H1 (cell line): ENCODE measurements at regions not wholly inside any gene's neighbourhood (a gene's known extent, or its start where the extent isn't known, plus 50 kb on each side); places are given as distances from the start of the nearest gene placed in this dataset.

Experiments
- CTCF ChIP-seq, 3 experiments: IDR thresholded peaks; 1 replicate in 2 of 3; 2 replicates in 1 of 3; pipeline versions ENCODE4 v1.5.1 to v1.6.1; 2011; ENCODE audit warnings: low read length in 3 of 3, mild to moderate bottlenecking in 3 of 3, inconsistent platforms in 2 of 3, low read depth in 1 of 3, moderate library complexity in 1 of 3; ENCODE audit not compliant: insufficient read depth in 1 of 3; ENCODE audit errors: control extremely low read depth in 1 of 3
- EZH2 ChIP-seq: fragments of 200-600 bp; sonication (generic); IDR thresholded peaks from 2 replicates; pipeline ENCODE4 v1.7.1; 2012; ENCODE audit warnings: low read depth, mild to moderate bottlenecking, moderate library complexity, low read length, inconsistent platforms; ENCODE audit not compliant: severe bottlenecking
- JUN ChIP-seq: IDR thresholded peaks from 2 replicates; pipeline ENCODE4 v1.6.1; 2011; ENCODE audit warnings: low read depth, mild to moderate bottlenecking, improper control_type of control experiment, low read length
- JUND ChIP-seq: IDR thresholded peaks from 2 replicates; pipeline ENCODE4 v1.6.1; 2011; ENCODE audit warnings: mild to moderate bottlenecking, improper control_type of control experiment, low read length
- KDM1A ChIP-seq: fragments of 200-600, 300-600 bp; sonication (generic); IDR thresholded peaks from 2 replicates; pipeline ENCODE4 v1.7.1; 2016; ENCODE audit warnings: mild to moderate bottlenecking, low read length, borderline replicate concordance
- KDM5A ChIP-seq: fragments of 200-600 bp; IDR thresholded peaks from 2 replicates; pipeline ENCODE4 v1.7.1; 2012; ENCODE audit warnings: mild to moderate bottlenecking, low read length, inconsistent platforms, mixed read lengths
- MAFK ChIP-seq: IDR thresholded peaks from 2 replicates; pipeline ENCODE4 v1.6.1; 2012; ENCODE audit warnings: low read depth, mild to moderate bottlenecking, improper control_type of control experiment, low read length
- NANOG ChIP-seq: IDR thresholded peaks from 2 replicates; pipeline ENCODE4 v1.6.1; 2011; ENCODE audit warnings: low read length, low read depth, mild to moderate bottlenecking, inconsistent platforms; ENCODE audit not compliant: insufficient read depth, poor library complexity, severe bottlenecking
- NRF1 ChIP-seq: IDR thresholded peaks from 2 replicates; pipeline ENCODE4 v1.6.1; 2011; ENCODE audit warnings: mild to moderate bottlenecking, low read depth, low read length, improper control_type of control experiment
- POLR2A ChIP-seq, 2 experiments: IDR thresholded peaks; 1 replicate in 1 of 2; 2 replicates in 1 of 2; pipeline ENCODE4 v1.6.1; 2011; ENCODE audit warnings: low read depth in 2 of 2, low read length in 2 of 2, mild to moderate bottlenecking in 2 of 2; ENCODE audit errors: control extremely low read depth in 1 of 2
- RBBP5 ChIP-seq: IDR thresholded peaks from 2 replicates; pipeline ENCODE4 v1.7.1; 2012; ENCODE audit warnings: low read depth, mild to moderate bottlenecking, inconsistent platforms, low read length, moderate library complexity, borderline replicate concordance
- RFX5 ChIP-seq: IDR thresholded peaks from 2 replicates; pipeline ENCODE4 v1.6.1; 2011; ENCODE audit warnings: low read depth, low read length, improper control_type of control experiment, borderline replicate concordance
- SAP30 ChIP-seq: fragments of 300-600 bp; sonication (generic); IDR thresholded peaks from 2 replicates; pipeline ENCODE4 v1.7.1; 2012; ENCODE audit warnings: low read length, moderate library complexity, mild to moderate bottlenecking, inconsistent platforms; ENCODE audit not compliant: insufficient read depth, insufficient replicate concordance
- SIN3A ChIP-seq, 2 experiments: IDR thresholded peaks in 1 of 2; conservative IDR thresholded peaks in 1 of 2; 2 replicates each; pipeline ENCODE4 v1.6.1; 2011 to 2012; ENCODE audit warnings: low read length in 2 of 2, improper control_type of control experiment in 1 of 2, low read depth in 1 of 2, mild to moderate bottlenecking in 1 of 2

DNA sequence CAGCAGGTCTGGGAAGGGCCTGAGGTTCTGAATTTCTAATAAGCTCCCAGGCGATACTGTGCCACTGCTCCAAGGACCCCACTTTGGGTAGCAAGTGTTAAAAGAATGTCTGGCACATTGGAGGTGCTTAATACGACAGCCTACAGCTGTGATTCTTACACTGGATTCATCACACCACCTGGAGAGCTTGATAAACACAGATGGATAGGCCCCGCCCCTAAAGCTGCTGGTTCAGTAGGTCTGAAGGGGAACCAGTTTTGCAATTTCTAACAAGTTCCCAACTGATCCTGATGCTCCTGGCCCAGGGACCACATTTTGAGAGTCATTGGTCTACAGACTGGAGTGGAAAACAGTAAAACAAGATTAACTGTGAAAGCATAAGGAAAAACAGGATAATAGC, 124.8 kb upstream of the ST8SIA2 start:
- TF ChIP-seq CTCF (IDR thresholded peaks at IDR 0.05; ENCODE audit: control extremely low read depth in 1 of 3, insufficient read depth in 1 of 3, low read depth in 1 of 3, low read length in 3 of 3) (no peak), EZH2 (no peak), KDM5A (no peak), RFX5 (no peak), JUND (no peak), SAP30 (no peak), POLR2A (IDR thresholded peaks at IDR 0.05; ENCODE audit: control extremely low read depth in 1 of 2, low read depth in 2 of 2, low read length in 2 of 2) (no peak), JUN (no peak), NRF1 (no peak), SIN3A (conservative IDR thresholded peaks at IDR 0.05 in 1 of 2, IDR thresholded peaks at IDR 0.05 in 1 of 2; ENCODE audit: low read depth in 1 of 2, low read length in 2 of 2) (no peak), RBBP5 (no peak), MAFK (no peak), NANOG (no peak), KDM1A (no peak)
